GM21825 (cell line): ENCODE measurements at regions not wholly inside any gene's neighbourhood (a gene's known extent, or its start where the extent isn't known, plus 50 kb on each side); places are given as distances from the start of the nearest gene placed in this dataset.
"Not testable (repeated sequence)": the region's sequence is repeated elsewhere in the genome, so short reads cannot be mapped to it uniquely, and the experiment has no call there.

Experiments
- ATAC-seq: cut with Tn5 transposase; IDR thresholded peaks from one replicate; pipeline ENCODE4 v1.9.1; 2021; ENCODE audit warnings: mild to moderate bottlenecking, moderate library complexity; ENCODE audit not compliant: unreplicated experiment

DNA sequence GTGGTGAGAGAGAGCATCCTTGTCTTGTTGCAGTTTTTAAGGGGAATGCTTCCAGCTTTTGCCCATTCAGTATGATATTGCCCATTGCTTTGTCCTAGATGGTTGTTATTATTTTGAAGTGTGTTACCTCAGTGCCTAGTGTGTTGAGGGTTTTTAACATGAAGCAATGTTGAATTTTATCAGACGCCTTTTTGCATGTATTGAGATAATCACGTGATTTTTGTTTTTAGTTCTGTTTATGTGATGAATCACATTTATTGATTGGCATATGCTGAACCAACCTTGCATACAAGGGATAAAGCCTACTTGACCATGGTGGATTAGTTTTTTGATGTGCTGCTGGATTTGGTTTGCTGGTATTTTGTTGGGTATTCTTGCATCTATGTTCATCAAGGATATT lies 302.3 kb upstream of the G2E3 start:
- ATAC-seq = no peak

DNA sequence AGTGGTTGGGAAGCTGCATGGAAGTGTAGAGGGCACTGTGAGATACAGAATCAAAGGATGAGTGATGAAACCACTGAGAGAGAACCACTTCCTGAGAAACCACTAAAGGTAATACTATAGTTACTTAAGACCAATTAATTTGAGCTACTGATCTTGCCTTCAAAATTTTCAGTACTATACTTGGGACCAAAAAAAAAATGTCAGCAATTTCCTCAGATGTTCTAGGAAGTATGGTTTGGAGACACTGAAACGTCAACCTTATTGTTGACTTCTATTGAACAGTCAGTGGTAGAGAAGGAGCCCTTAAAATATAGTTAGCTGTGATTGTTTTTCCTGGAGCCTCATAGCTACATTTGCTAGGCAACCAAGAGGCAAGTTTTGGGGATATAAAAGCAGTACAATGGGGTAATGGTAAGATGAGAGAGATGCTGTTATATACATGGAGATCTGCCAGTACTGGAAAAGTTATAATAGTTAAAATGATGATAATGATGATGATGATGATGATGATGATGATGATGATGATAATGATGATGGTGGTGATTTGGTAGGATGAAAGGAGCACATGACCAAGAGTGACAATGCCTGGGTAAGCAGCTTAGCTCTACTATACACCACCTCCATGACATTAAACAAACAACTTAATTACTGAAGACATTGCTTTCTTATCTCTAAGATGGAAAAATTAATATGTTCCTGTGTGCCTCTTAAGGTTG lies 300.9 kb upstream of the G2E3 start:
- no peak for ATAC-seq

DNA sequence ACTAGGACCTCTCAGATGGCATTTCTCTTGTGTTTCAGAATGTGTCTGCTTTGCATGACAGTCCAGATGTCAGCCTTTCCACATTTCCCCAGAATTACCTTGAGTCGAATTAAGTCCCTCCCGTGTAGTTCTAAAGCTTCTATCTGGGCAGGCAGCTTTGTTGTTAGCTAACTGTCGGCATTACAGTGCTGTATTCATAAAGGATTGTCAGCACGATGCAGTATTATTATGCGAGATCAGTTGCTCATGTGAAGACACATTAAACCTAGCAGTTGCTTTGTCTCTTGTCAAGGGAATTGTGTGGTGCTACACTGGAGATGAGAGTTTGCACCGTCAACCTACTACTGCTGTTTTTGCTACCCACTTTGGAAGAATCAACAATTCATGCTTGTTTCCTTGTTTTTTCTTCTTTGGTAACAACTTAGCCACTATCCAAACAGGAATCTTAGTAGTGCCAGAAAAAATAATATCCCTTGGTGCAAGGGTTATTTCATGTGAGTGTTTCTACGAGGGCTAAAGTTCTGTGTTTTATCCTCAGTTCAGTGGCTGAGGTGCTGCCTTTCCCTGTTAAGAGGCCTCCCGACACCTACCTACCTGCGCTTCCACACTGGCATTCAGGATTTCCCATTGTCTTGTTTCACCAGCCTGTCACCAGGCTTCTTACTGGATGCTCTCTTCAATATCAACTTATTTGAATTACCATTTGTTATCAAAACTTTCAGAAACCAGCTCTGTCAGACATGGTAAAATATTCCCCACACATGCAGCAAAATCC lies 297.9 kb upstream of the G2E3 start:
- no peak for ATAC-seq

DNA sequence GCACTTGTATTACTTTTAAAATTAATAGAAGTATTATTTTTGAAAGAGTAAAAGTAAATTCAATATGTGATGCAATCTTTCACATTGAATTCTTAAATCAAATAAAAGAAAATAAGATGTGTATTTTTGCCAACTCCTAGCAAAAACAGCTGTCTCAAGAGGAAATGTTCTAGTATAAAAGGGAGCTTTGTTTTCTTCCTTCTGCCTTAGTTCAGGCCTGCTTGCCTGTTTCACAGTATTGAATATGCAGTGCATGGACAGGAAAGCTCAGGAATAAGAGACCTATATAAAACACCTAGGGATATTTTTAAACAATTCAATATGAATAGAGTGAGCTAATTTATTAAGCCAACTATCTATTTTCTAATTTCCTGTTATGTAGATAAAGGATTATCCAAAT lies 294.8 kb upstream of the G2E3 start:
- no peak for ATAC-seq

DNA sequence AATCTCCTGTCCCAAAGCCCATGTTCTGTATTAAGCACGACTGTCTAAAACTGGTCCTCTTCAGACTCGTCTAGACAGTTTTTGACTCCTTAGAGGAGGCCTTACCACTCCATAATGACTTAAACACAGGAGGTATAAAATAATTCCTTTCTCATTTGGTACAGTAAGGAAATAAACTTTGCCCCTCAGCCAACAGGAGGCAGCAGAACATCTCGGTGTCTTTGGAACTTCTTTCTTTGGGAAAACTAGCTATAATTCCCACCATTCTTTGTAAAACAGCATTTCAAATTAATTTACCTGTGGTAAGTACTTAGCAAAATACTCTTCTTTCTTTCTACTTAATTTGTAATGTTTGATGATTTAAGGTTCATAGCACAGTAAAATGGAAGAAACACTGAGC lies 292.7 kb upstream of the G2E3 start:
- no peak for ATAC-seq

DNA sequence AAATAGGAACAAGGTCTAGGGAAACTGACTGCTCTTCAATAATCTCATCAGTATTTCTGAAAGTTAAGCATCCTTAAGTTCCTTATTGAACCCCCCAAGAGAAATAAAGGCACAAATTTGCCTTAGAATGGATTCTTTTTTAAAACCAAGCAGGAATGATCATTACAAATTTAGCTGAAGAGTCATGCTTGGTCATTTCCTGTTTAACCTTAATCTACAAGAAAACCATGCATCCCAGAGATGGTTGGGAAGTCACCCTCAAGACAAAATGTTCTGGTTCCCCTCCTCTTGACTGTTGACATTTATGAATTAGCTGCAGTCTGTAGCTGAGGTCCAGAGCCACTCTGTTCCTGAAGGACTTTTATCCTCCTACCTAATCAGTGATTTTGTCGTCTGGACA lies 291.8 kb upstream of the G2E3 start:
- no peak for ATAC-seq

DNA sequence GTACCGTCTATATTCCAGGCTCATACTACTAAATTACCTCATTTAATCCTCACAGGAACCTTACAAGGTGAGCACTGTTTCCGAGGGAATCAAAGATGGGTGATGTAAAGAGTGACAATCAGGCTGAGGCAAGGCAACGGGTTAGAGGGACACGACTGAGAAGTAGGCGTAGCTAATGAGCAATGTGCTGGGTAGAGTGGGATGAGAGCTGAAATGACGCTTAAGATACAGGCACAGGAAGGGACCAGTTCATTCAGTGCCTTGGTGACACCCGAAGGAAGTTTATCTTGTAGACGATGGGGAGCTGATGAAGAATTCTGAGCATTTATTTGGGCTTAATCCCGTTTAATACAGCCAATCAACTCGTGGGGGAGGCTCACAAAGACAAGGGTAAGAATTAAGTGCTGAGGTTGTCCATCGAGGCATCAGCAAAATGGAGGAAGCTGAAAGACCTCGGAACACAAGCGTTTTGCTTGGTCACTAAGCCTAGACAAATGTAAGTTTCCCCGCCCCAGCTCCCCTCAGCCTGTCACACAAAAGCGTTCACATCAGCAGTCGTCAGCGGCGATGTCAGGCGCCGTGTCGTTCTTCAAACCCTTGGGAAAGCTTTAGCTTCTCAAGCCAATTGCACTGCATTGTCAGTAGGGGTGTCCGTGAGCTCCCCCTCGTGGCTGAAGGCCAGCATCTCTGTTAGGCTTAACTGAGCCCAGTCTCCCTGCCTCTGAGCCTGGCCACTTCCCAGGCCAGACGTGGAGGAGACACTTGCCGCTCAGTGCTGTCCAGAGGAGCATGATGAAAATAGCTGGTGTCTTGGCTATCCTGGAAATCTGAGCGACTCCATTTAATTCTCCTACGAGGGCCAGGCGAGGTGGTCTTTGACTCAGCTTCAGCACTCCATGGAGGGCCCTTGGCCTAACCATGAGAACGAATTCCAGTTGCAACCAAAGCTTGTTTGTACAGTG lies 288.5 kb upstream of the G2E3 start:
- ATAC-seq = peak; percentile 96

DNA sequence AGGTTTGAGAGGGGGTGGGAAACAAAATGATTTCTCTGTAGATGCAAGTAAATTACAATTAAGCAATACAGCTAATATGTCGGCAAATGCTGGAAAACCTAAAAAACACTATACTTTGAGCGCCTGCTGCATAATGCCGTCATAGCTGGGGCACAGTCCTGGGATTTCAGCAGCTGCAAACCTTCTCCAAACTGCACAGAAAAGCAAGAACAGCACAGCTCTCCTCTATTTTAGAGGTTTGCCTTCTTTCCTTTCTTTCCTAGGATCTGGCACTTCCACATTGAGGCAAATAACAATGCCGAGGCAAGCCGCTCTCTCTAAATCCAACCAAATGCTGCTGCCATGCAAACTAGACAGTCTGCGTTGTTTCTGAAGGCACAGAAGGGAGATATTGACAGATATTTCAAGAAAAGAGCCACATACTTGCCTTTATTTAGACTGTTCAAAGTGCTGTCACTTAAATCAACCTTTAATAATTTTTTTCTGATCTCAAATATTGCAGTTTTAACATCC lies 287.1 kb upstream of the G2E3 start:
- no peak for ATAC-seq

DNA sequence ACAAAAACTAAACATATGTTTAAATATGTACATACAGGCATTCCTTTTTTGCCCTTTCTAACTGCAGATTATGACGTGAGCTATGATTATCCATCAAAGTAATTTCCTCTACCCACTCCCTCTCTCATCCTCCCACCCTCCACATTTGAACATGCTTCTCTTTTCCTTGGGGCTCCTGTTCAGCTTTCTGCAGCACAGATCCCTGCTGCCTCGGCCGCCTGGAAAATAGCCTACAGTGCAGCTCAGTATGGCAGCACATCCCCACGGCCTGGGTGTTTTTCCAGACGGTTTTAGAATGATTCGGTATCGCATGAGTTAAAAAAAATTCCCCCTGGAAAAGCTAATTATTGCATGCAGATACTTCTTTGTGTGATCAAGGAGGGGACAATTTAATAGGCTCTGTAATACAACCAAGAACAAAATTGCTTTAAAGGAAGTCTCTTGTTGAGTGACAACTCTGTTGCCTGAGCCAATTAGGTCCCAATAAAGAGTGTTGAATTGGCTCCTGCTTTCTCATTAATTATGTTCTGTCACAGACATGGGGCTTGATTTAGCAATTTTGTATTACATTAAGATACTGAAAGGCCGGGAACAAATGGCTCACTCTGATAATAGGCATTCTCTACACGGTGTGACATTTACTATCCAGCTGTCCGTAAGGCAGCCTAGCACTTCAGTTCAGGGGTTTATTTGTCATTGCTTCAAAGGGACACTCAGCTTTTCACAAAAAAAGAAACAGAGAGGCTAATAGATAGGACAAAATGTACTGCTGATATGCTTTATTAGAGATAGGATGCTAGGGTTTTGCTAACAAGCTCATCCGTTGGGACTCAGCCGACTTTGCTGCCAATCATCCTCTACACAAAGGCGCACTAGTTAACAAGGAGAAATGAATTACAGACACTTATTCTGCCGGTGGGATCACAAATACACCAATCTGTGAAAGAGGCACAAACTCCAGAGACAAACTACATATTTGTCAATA lies 285.8 kb upstream of the G2E3 start:
- ATAC-seq = no peak

DNA sequence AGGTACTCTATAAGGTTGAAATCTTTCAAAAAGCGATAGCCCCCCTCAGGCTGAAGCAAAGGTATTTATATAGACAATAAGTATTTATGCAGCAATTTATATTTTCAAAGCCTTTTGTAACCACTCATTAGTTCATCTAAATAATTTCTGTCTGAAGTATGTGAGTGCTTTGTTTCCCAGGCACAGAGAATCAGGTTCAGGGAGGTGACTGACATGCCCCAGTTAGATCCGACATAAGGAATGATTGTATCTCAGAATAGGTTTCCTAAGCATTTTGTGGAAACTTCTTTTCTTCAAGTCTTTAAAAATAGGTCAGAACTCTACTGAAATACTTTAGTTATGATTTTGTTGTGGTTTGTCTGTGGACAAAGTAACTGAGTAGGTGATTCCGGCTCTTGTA lies 283.4 kb upstream of the G2E3 start:
- no peak for ATAC-seq

DNA sequence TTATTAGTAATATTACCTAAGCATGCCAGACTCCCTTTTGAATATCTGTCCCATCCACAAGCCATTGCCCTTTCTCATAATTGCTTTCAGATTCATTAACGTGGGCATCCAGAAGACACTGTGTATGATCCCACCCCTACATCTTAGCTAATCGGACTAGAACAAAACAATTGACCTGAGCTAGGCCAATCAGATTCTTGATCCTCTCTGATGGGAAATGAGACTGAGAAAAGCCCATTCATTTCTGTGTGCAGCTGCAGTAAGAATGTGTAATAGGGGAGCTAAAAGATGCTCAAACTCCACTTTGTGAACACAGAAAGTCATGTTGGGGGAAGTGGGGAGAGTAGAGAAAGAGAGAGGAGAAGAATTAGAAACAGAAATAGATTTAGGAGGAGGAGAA lies 281.7 kb upstream of the G2E3 start:
- ATAC-seq = no peak

DNA sequence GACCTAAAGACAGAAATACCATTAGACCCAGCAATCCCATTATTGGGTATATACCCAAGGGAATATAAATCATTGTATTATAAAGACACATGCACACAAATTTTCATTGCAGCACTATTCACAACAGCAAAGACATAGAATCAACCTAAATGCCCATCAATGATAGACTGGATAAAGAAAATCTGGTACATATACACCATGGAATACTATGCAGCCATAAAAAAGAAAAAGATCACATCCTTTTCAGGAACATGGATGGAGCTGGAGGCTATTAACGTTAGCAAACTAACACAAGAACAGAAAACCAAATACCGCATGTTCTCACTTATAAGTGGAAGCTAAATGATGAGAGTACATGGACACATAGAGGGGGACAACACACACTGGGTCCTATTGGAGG lies 280.1 kb upstream of the G2E3 start:
- ATAC-seq = not testable (repeated sequence)

DNA sequence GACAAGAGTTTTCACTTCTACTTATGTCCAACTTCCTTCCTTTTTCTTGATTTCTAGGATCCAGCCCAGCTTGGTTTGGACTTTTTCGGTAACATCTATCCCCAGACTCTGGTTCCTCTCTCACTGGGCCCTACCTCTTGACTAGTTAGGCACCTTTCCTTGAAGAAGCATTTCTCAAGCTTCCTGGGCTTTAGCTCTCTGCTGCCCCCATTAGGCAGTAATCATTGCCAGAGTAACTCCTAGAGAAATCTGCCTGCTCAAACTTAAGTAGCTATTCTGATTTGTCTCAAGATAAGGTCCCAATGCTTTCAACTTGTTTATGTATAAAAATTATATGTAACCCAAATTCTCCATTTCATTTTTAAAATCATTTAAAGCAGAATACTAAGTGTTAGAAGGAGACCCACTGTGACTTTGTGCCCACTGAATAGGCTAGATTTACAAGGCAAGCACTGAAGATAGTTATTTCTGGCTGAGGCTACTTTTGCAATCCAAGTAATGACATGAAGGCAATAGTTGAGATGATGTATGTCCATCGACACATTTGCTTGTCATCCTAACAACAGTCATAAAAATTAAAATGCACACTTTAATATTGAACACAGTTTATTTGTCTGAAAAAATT lies 275.0 kb upstream of the G2E3 start:
- ATAC-seq = no peak

DNA sequence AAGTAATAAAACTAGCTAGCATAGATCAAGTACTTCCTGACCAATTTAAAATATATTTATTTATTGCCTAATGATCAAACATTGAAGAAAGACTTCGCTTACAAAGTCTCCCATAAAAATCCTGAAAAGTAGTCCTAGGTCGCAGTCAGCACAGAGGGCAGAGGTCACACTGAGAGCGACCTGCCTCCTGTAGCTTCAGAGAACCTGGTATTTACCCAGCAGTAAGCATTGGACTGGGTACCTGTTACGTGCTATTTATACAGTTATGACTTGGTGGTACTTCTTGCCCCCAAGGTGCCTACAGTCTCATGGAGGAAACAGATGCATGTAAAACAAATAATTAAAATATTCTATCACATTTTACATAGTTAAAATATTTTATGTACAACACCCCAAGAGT lies 274.1 kb upstream of the G2E3 start:
- no peak for ATAC-seq

DNA sequence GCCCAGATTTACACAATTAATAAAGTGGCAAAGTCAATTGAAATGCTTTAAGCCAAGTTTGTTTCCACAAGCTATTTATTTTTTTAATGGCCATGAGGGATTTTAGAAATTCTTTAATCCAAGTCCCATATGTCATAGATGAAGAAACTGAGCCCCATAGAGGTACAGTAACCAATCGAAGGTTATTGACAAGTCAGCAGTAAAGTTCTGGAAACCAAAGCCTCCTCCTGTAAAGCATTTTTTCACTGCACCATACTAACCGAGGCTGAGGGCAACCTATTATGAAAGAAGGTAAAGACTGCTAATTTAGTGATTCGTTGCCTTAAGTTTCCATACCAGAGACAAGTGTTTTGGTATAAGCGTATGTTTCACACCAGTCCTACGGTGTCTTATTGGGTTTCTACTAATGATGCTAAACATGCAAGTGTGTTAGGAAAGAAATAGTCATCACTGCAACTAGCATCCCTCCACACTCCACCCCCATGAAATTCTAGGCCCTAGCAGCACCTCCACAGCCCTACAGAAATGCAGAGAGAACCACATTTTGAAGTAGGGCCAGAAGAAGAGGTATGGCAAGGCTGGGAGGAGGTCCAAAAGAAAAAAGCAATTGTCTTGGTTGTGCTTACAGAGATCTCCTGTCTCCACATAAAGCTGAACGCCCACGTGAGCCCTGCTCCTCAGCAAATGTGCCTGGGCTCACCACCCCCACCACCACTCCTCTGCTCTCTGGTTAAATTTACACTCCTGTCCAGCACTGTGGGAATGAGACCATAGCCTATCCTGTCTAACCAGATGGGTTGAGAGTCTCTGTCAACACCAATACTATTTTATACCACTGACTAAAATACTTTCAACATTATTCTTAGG lies 271.1 kb upstream of the G2E3 start:
- ATAC-seq = no peak

DNA sequence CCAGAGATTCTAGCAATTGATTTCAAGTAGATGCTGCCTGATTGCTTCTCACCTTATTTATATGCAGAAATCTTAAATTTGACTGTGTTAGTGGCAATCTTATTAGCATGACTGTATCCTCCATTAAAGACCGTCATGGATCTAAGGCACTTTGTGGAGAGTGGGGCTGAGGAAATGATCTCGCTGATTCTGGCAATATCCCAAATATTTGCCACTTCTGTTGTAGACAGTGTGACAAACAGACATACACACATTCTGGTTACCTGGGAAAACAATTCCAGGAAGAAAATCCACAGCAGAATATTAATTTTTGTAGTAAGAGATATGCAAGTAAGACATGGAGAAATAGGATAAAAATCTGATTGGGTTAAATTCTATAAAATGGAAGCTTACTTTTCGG lies 269.0 kb upstream of the G2E3 start:
- no peak for ATAC-seq

DNA sequence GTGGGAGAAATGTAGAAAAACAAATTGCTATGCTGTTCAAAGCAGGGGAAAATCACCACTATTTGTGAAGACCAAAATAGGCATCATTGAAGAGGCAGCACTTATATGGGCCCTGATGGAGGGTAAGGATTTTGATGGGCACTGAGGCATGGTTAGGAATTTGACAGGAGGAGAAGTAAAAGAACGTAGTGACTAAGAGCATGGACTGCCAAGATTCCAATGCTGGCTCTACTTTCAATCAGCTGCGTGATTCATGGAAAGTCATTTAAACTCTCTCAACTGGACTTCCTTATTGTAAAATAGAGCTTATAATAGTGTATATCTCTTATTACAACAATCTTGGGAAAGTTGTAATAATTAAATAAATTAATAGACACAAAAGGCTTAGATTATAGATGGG lies 267.7 kb upstream of the G2E3 start:
- ATAC-seq = no peak

DNA sequence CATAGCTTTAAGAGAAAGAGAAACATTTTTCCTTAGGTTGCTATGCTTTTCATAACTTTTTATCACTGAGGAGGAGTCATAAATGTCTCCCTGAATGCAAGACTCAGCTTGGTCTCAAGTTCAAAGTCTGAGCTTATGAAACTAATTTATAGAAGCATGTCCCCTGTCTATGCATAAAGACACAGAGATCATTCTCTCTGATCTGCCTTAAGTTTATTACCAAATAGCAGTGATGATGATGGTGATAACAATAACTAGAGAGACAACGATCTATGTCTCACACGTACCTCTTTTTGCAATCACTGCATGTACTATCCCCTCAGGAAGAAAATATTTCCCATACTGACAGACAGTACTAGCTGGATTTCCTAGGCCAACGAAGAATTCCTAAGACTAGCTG lies 266.4 kb upstream of the G2E3 start:
- ATAC-seq = no peak

DNA sequence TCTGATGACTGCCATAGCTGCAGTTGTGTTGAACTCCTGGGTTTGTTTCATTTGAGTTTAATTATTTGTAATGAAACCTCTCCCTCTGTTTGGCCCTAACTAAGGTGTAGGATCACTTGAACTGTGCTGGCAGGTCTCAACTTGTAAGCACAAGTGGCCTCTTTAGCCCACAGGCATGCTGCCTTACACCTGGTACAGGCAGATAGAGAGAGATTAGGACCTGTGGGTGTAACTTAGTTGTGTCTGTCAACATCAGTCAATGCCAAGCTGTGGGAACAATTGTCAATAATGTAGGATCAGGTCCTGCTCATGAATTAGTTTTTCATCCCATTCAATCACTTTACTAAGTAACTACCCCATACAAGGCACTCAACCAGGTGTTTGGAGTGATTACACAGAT lies 263.0 kb upstream of the G2E3 start:
- no peak for ATAC-seq
